GM12865 (cell line): ENCODE measurements at regions not wholly inside any gene's neighbourhood (a gene's known extent, or its start where the extent isn't known, plus 50 kb on each side); places are given as distances from the start of the nearest gene placed in this dataset.

ENCODE experiments used
- DNase-seq: peaks from one replicate; pipeline ENCODE4 v3.0.0; 2010; ENCODE audit warnings: low read depth
- H3K4me3 ChIP-seq: 2 replicates; pipeline ENCODE4 v1.5.1; 2011; ENCODE audit warnings: mild to moderate bottlenecking, low read depth, low read length, control low read depth
- CTCF ChIP-seq: IDR thresholded peaks from 2 replicates; pipeline ENCODE4 v1.5.1; 2011; ENCODE audit warnings: low read length, control low read depth, low read depth, inconsistent platforms; ENCODE audit not compliant: insufficient read depth; ENCODE audit errors: missing control alignments

- no peak overlapping the region for H3K4me3 ChIP-seq
- no peak for TF ChIP-seq CTCF
- no peak for DNase-seq
These were observed 63.4 kb upstream of the TANC2 start for GRCh38 chr17:62902531-62903220.

DNA sequence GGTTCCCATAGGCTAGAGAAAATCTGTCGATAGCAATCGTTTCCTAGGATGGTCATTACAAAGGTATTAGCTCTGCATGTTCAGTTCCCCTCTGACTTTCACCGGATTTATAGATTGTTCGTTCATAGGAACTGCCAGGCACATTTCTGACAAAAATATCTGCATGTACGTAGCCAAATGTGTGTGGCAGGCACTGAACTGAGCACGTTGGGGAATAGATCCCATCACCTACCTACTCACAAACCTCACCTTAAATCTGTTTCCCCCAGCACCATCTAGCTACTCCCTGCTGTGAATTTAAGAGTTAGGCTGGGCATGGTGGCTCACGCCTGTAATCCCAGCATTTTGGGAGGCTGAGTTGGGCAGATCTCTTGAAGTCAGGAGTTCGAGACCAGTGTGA lies 64.5 kb upstream of the TANC2 start:
- no peak for DNase-seq
- no peak for TF ChIP-seq CTCF
- H3K4me3 ChIP-seq = no peak overlapping the region

- no peak for TF ChIP-seq CTCF
- no peak overlapping the region for H3K4me3 ChIP-seq
These were observed 65.9 kb upstream of the TANC2 start for GRCh38 chr17:62900096-62900495.

DNA sequence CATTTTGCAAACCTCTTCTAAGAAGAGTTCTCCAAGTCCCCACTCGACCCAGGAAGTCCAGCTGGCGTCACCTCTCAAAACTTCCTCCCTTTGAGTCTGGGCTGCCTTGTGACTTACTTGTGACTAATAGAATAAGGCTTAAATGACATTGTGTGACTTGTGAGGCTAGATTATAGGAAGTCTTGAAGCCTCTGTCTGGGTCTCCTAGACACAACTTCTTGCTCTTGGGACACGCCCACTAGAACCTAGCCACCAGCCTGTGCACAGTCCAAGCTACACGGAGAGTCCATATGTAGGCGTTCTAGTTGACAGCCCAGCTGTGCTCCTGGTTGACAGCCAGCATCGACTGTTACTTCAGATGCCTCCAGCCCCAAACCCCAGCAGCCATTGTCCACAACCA lies 66.7 kb upstream of the TANC2 start:
- no peak for DNase-seq
- no peak overlapping the region for H3K4me3 ChIP-seq
- no peak for TF ChIP-seq CTCF

More at GRCh38 chr17:62900096-62900495, 65.9 kb upstream of the TANC2 start:
- DNase-seq = no peak

- DNase-seq = no peak
These were observed 67.7 kb upstream of the TANC2 start for GRCh38 chr17:62898239-62898864.

DNA sequence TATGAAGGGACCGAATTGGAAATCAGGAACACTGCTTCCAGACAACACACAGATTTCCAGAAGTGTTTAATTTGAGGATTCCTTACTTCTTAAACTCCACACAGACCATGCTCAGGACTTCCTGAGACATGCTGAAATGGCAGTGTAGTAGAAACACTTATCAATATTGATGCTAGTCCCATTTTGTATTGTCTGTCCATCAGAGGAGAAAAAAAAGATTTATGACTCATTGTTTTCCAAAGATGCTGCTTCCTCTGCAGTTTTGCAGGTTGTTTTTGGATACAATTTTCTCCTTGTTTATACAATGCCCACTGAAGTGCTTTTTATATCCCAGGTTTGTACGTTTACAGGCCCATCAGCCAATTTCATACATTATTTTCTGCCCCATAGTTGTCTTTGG lies 68.3 kb upstream of the TANC2 start:
- no peak for TF ChIP-seq CTCF
- H3K4me3 ChIP-seq = no peak overlapping the region
- no peak for DNase-seq

More at GRCh38 chr17:62898239-62898864, 67.7 kb upstream of the TANC2 start:
- TF ChIP-seq CTCF = no peak
- no peak overlapping the region for H3K4me3 ChIP-seq
